OCI-LY7 (cell line): ENCODE measurements at regions not wholly inside any gene's neighbourhood (a gene's known extent, or its start where the extent isn't known, plus 50 kb on each side); places are given as distances from the start of the nearest gene placed in this dataset.

Source experiments
- CTCF ChIP-seq: fragments of 200-600 bp; sonication (generic); conservative IDR thresholded peaks from 2 replicates; pipeline ENCODE4 v1.5.1; 2014; ENCODE audit warnings: mild to moderate bottlenecking, antibody characterized with exemption, low read length, moderate library complexity, mixed read lengths
- EZH2phosphoT487 ChIP-seq: fragments of 200-600 bp; sonication (generic); IDR thresholded peaks from 2 replicates; pipeline ENCODE4 v1.6.1; 2018; ENCODE audit warnings: low read depth, borderline replicate concordance, mild to moderate bottlenecking, mixed run types, antibody characterized with exemption, low read length, moderate library complexity, mixed read lengths

DNA sequence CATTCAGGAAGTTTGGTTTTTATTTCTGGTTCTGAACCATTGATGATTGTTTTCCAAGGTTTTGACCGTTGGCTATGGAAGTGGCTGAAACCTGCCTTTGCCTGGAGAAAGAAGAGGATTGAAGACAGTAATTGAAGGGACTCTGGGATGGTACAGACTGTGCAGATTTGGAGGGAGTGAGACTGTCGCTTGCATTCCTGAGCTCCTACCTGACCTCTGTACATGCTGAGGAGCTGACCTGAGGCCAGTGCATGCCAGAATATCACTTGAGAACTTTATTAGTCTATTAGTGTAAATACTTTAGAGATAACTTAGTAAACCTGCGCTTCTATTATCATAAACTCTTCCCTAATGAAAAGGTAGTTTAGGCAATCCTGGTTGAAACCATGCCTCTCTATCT, 276.4 kb downstream of the IRS2 start:
- no peak for TF ChIP-seq CTCF
- TF ChIP-seq EZH2phosphoT487: no peak
